Body of pancreas (tissue), 4 donors: ENCODE measurements at regions not wholly inside any gene's neighbourhood (a gene's known extent, or its start where the extent isn't known, plus 50 kb on each side); places are given as distances from the start of the nearest gene placed in this dataset.
A peak's percentile ranks its signal among the peaks of the same experiment; 100 is the strongest.

Source experiments
- ATAC-seq: fragments of 150-250 bp; one replicate; pipeline ENCODE4 v1.9.1; 2016
- DNase-seq, 4 donors: peaks; one replicate each; pipeline ENCODE4 v3.0.0-alpha.2; 2019
- H3K27ac ChIP-seq, 4 donors: fragments of 200-600 bp; sonication (generic); 1 replicate in 3 of 4; 2 replicates in 1 of 4; pipeline versions ENCODE4 v1.5.1 to v1.6.1; 2016 to 2019; ENCODE audit warnings: mild to moderate bottlenecking in 1 of 4, mixed read lengths in 1 of 4, moderate library complexity in 1 of 4
- H3K27me3 ChIP-seq, 2 donors: fragments of 200-600 bp; sonication (generic); one replicate each; pipeline ENCODE4 v1.6.0; 2016; ENCODE audit warnings: mild to moderate bottlenecking in 1 of 2
- H3K36me3 ChIP-seq, 2 donors: fragments of 200-600 bp; sonication (generic); replicated peaks in 1 of 2; 2 replicates each; pipeline ENCODE4 v1.5.1; 2016; ENCODE audit warnings: low read depth in 2 of 2; ENCODE audit not compliant: insufficient read depth in 1 of 2
- H3K4me1 ChIP-seq: fragments of 200-600 bp; sonication (generic); one replicate; pipeline ENCODE4 v1.6.0; 2016
- H3K4me3 ChIP-seq, 2 donors: fragments of 200-600 bp; sonication (generic); 1 replicate in 1 of 2; 2 replicates in 1 of 2; pipeline ENCODE4 v1.5.1; 2016 to 2019
- H3K9me3 ChIP-seq, 3 donors: fragments of 200-600 bp; sonication (generic); 1 replicate in 2 of 3; 2 replicates in 1 of 3; pipeline ENCODE4 v1.5.1; 2016
- POLR2A ChIP-seq, 3 donors: fragments of 450-650 bp; IDR thresholded peaks; one replicate each; pipeline ENCODE4 v1.6.1; 2016; ENCODE audit warnings: antibody characterized with exemption in 3 of 3, mild to moderate bottlenecking in 2 of 3
- WGBS, 2 donors: methylation state at CpG; one replicate each; pipeline ENCODE4 v1.1.5; 2017; 5-methylcytosine and 5-hydroxymethylcytosine counted together
- intact Hi-C: fragments of 100-400 bp; cut with DNase I; formaldehyde crosslinking; loops from one replicate; pipeline ENCODE4 v1.15.1; 2023
- TF ChIP-seq, protein P1 (sequence below), 7 experiments: fragments of 450-650 bp in 4 of 7; fragments of 200-600 bp in 3 of 7; sonication (generic) in 3 of 7; IDR thresholded peaks; one replicate each; pipeline ENCODE4 v1.5.1; 2016 to 2019; ENCODE audit warnings: antibody characterized with exemption in 7 of 7

GRCh38 chr6:138007014-138007472 lies 100.2 kb downstream of the PERP start:
- ATAC-seq (no peak), DNase-seq (peak in 3 of 4 donors; percentile 24 to 41 (median 33))
- Histone ChIP-seq H3K9me3 (no peaks in the 10 kb centered on the region), H3K36me3 (no peaks in the 10 kb centered on the region), H3K4me3 (no peak overlapping the region), H3K27me3 (no peaks in the 10 kb centered on the region), H3K4me1 (no peaks in the 10 kb centered on the region), H3K27ac (no peak overlapping the region)
- intact Hi-C loops = loop anchor here (10.0 kb wide), 1 partner anchor 278 kb away; no protein-coding TSS in a partner anchor
- TF ChIP-seq, protein P1, sequence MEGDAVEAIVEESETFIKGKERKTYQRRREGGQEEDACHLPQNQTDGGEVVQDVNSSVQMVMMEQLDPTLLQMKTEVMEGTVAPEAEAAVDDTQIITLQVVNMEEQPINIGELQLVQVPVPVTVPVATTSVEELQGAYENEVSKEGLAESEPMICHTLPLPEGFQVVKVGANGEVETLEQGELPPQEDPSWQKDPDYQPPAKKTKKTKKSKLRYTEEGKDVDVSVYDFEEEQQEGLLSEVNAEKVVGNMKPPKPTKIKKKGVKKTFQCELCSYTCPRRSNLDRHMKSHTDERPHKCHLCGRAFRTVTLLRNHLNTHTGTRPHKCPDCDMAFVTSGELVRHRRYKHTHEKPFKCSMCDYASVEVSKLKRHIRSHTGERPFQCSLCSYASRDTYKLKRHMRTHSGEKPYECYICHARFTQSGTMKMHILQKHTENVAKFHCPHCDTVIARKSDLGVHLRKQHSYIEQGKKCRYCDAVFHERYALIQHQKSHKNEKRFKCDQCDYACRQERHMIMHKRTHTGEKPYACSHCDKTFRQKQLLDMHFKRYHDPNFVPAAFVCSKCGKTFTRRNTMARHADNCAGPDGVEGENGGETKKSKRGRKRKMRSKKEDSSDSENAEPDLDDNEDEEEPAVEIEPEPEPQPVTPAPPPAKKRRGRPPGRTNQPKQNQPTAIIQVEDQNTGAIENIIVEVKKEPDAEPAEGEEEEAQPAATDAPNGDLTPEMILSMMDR (IDR thresholded peaks at IDR 0.05) = peak; percentile 10 to 46 (median 38)
- TF ChIP-seq POLR2A (IDR thresholded peaks at IDR 0.05) = no peak
- 16 to 22% methylated on average over 5 of the region's 5 CpGs for WGBS, 2 donors

GRCh38 chr6:138008791-138009190 lies 98.4 kb downstream of the PERP start:
- WGBS, 2 donors = 69 to 74% methylated on average over 3 of the region's 3 CpGs
- DNase-seq (no peak), ATAC-seq (no peak)
- H3K27me3 ChIP-seq = no peaks in the 10 kb centered on the region
- H3K36me3 ChIP-seq = no peaks in the 10 kb centered on the region
- H3K27ac ChIP-seq = no peak overlapping the region
- H3K9me3 ChIP-seq = no peaks in the 10 kb centered on the region
- intact Hi-C loops = loop anchor here (10.0 kb wide), 1 partner anchor 276 kb away; no protein-coding TSS in a partner anchor
- H3K4me1 ChIP-seq = no peaks in the 10 kb centered on the region
- H3K4me3 ChIP-seq = no peak overlapping the region
- TF ChIP-seq, protein P1 (IDR thresholded peaks at IDR 0.05) = no peak
- TF ChIP-seq POLR2A (IDR thresholded peaks at IDR 0.05) = no peak

DNA sequence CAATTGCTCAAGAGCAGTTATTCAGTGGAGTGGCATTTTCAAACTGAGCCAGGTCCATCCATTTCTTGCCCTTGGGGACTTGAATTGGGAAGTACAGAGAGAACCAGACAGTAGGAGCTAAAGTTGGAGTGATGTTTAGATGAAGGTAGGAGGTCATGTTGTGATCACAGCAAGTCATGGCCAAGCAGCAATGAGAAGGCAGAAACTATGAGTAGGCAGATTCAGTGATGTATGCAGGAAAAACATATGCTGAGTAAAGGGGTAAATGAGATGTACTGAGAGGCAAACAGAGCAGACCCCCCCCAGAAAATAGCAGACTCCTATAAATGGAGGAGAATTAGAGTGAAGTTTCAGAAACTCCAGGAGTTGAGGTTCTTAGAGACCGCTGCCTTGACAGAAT lies 95.8 kb downstream of the PERP start:
- Histone ChIP-seq H3K9me3 (no peaks in the 10 kb centered on the region), H3K27me3 (no peaks in the 10 kb centered on the region), H3K36me3 (no peaks in the 10 kb centered on the region), H3K27ac (no peak overlapping the region), H3K4me3 (no peak overlapping the region), H3K4me1 (no peaks in the 10 kb centered on the region)
- ATAC-seq = no peak
- WGBS, 2 donors = 93 to 96% methylated on average over 1 of the region's 1 CpG
- no peak for DNase-seq
- intact Hi-C loops = no loop called here
- no peak for TF ChIP-seq POLR2A (IDR thresholded peaks at IDR 0.05)
- TF ChIP-seq, protein P1 (IDR thresholded peaks at IDR 0.05) = no peak

GRCh38 chr6:138012682-138013081 lies 94.5 kb downstream of the PERP start:
- H3K27me3 ChIP-seq = no peaks in the 10 kb centered on the region
- no peak overlapping the region for H3K27ac ChIP-seq
- 82 to 91% methylated on average over 1 of the region's 1 CpG for WGBS, 2 donors
- ATAC-seq = no peak
- TF ChIP-seq, protein P1 (IDR thresholded peaks at IDR 0.05) = no peak
- no peak for TF ChIP-seq POLR2A (IDR thresholded peaks at IDR 0.05)
- DNase-seq = no peak
- no peak overlapping the region for H3K4me3 ChIP-seq
- H3K4me1 ChIP-seq = no peaks in the 10 kb centered on the region
- intact Hi-C loops = no loop called here
- H3K36me3 ChIP-seq = no peaks in the 10 kb centered on the region
- H3K9me3 ChIP-seq = no peaks in the 10 kb centered on the region

GRCh38 chr6:138013959-138014358 lies 93.3 kb downstream of the PERP start:
- H3K27ac ChIP-seq = no peak overlapping the region
- H3K4me3 ChIP-seq = no peak overlapping the region
- ATAC-seq (no peak), DNase-seq (no peak)
- no peaks in the 10 kb centered on the region for H3K27me3 ChIP-seq
- TF ChIP-seq, protein P1 (IDR thresholded peaks at IDR 0.05) = no peak
- no peak for TF ChIP-seq POLR2A (IDR thresholded peaks at IDR 0.05)
- intact Hi-C loops = no loop called here
- no peaks in the 10 kb centered on the region for H3K4me1 ChIP-seq
- no peaks in the 10 kb centered on the region for H3K36me3 ChIP-seq
- H3K9me3 ChIP-seq = no peaks in the 10 kb centered on the region
- 43 to 50% methylated on average over 1 of the region's 1 CpG for WGBS, 2 donors
